ENCODE measurements at regions not wholly inside any gene's neighbourhood (a gene's known extent, or its start where the extent isn't known, plus 50 kb on each side); places are given as distances from the start of the nearest gene placed in this dataset.
"Not testable (repeated sequence)": the region's sequence is repeated elsewhere in the genome, so short reads cannot be mapped to it uniquely, and the experiment has no call there.

GRCh38 chr12:61991661-61992060, 268.5 kb upstream of the USP15 start:
- no peak for DNase-seq

- peak; percentile 35 for DNase-seq
These were observed 266.4 kb upstream of the USP15 start for GRCh38 chr12:61993734-61994345.

GRCh38 chr12:61996717-61997116, 263.5 kb upstream of the USP15 start:
- no peak for DNase-seq

GRCh38 chr12:61998791-61999190, 261.4 kb upstream of the USP15 start:
- no peak for DNase-seq

- no peak for DNase-seq
These were observed 260.9 kb upstream of the USP15 start for GRCh38 chr12:61999311-61999710.

GRCh38 chr12:62001424-62001823, 258.8 kb upstream of the USP15 start:
- DNase-seq, result no peak

- no peak for DNase-seq
These were observed 257.0 kb upstream of the USP15 start for GRCh38 chr12:62003226-62003625.

- DNase-seq, result no peak
These were observed 256.5 kb upstream of the USP15 start for GRCh38 chr12:62003701-62004100.

GRCh38 chr12:62005615-62006014, 254.6 kb upstream of the USP15 start:
- no peak for DNase-seq

GRCh38 chr12:62006076-62006732, 254.0 kb upstream of the USP15 start:
- peak; percentile 42 for DNase-seq

- DNase-seq, result no peak
These were observed 251.5 kb upstream of the USP15 start for GRCh38 chr12:62008703-62009102.

- DNase-seq, result no peak
These were observed 250.8 kb upstream of the USP15 start for GRCh38 chr12:62009445-62009844.

- DNase-seq, result not testable (repeated sequence)
These were observed 249.8 kb upstream of the USP15 start for GRCh38 chr12:62010331-62010906.

GRCh38 chr12:62010973-62011372, 249.2 kb upstream of the USP15 start:
- DNase-seq, result not testable (repeated sequence)

GRCh38 chr12:62014330-62014729, 245.9 kb upstream of the USP15 start:
- DNase-seq, result no peak

- DNase-seq, result no peak
These were observed 244.2 kb upstream of the USP15 start for GRCh38 chr12:62016021-62016420.

GRCh38 chr12:62021808-62022207, 238.4 kb upstream of the USP15 start:
- no peak for DNase-seq

GRCh38 chr12:62028536-62028935, 231.7 kb upstream of the USP15 start:
- DNase-seq, result no peak

GRCh38 chr12:62032870-62033269, 227.3 kb upstream of the USP15 start:
- DNase-seq, result no peak

GRCh38 chr12:62044450-62045135, 215.6 kb upstream of the USP15 start:
- DNase-seq, result no peak

GRCh38 chr12:62045211-62045610, 215.0 kb upstream of the USP15 start:
- no peak for DNase-seq

- no peak for DNase-seq
These were observed 209.4 kb upstream of the USP15 start for GRCh38 chr12:62050785-62051184.

- no peak for DNase-seq
These were observed 190.2 kb upstream of the USP15 start for GRCh38 chr12:62069976-62070375.

GRCh38 chr12:62073236-62073635, 187.0 kb upstream of the USP15 start:
- DNase-seq, result not testable (repeated sequence)
